HCT116 (cell line): ENCODE measurements at regions not wholly inside any gene's neighbourhood (a gene's known extent, or its start where the extent isn't known, plus 50 kb on each side); places are given as distances from the start of the nearest gene placed in this dataset.

Experiments
- ATAC-seq: fragments of 200-7000 bp; cut with Tn5 transposase; 2 replicates; pipeline ENCODE4 v1.9.1; 2020; ENCODE audit warnings: mild to moderate bottlenecking, moderate library complexity
- BruUV-seq: library from RNA; stranded (reverse); fragments of 400-500 nt; replicated peaks from 2 replicates; lab custom pipeline; 2021; lab: Mats Ljungman, UMichigan
- CTCF ChIA-PET: fragments of 300-600 bp; sonication (Branson Sonifier 250); formaldehyde crosslinking; loops from one replicate; lab custom pipeline; 2021; ENCODE audit warnings: antibody characterized with exemption; lab: Charles Lee
- POLR2A ChIA-PET: fragments of 300-600, 350-600 bp; sonication (Branson Sonifier 250); formaldehyde crosslinking; loops from one replicate; lab custom pipeline; 2021; ENCODE audit warnings: antibody characterized with exemption; lab: Charles Lee
- RAD21 ChIA-PET, 2 experiments: fragments of 300-600 bp; sonication (Branson Sonifier 250); formaldehyde crosslinking; loops; one replicate each; lab custom pipeline; 2023; ENCODE audit warnings: low total read pairs in 2 of 2; ENCODE audit not compliant: uncharacterized antibody in 2 of 2, unreplicated experiment in 2 of 2, low non-redundant PET in 1 of 2; lab: Charles Lee
- DNase-seq: peaks from one replicate; pipeline ENCODE4 v3.0.0-alpha.2; 2010; ENCODE audit warnings: low read depth, low spot score
- H2AFZ ChIP-seq: fragments of 200-600 bp; shearing (Covaris generic), sonication (generic); 2 replicates; pipeline ENCODE4 v1.6.1; 2017; ENCODE audit warnings: low read depth, mixed run types, mixed read lengths, antibody characterized with exemption, low read length; ENCODE audit not compliant: poor library complexity, severe bottlenecking
- H3K27ac ChIP-seq: 2 replicates; pipeline ENCODE4 v1.5.1; 2012; ENCODE audit warnings: low read depth, low read length
- H3K27me3 ChIP-seq: fragments of 200-600 bp; sonication (generic); 2 replicates; pipeline ENCODE4 v1.6.1; 2016; ENCODE audit warnings: mixed run types, low read length, mixed read lengths; ENCODE audit not compliant: insufficient read depth
- H3K36me3 ChIP-seq, 2 experiments: fragments of 200-500 bp in 1 of 2; fragments of 200-600 bp in 1 of 2; sonication (Bioruptor generic) in 1 of 2; sonication (generic) in 1 of 2; 2 replicates each; pipeline versions ENCODE4 v1.5.1 to v1.6.1; 2014 to 2016; ENCODE audit warnings: low read length in 2 of 2, inconsistent platforms in 1 of 2, mixed read lengths in 1 of 2, mixed run types in 1 of 2; ENCODE audit not compliant: insufficient read depth in 2 of 2, control insufficient read depth in 1 of 2
- H3K4me1 ChIP-seq, 2 experiments: fragments of 200-600 bp in 1 of 2; sonication (generic) in 1 of 2; 2 replicates each; pipeline versions ENCODE4 v1.5.1 to v1.6.1; 2012 to 2017; ENCODE audit warnings: low read length in 2 of 2, inconsistent platforms in 1 of 2, mild to moderate bottlenecking in 1 of 2, mixed read lengths in 1 of 2, mixed run types in 1 of 2, moderate library complexity in 1 of 2; ENCODE audit not compliant: insufficient read depth in 2 of 2, control insufficient read depth in 1 of 2
- H3K4me2 ChIP-seq: fragments of 200-600 bp; sonication (generic); 2 replicates; pipeline ENCODE4 v1.6.1; 2017; ENCODE audit warnings: mixed run types, low read length, mixed read lengths
- H3K4me3 ChIP-seq, 2 experiments: fragments of 200-600 bp in 1 of 2; sonication (generic) in 1 of 2; replicated peaks in 1 of 2; 2 replicates each; pipeline ENCODE4 v1.5.1; 2011 to 2016; ENCODE audit warnings: low read length in 2 of 2, control low read depth in 1 of 2, low read depth in 1 of 2, mild to moderate bottlenecking in 1 of 2, mixed read lengths in 1 of 2, mixed run types in 1 of 2
- H3K79me2 ChIP-seq: fragments of 200-600 bp; sonication (generic); 2 replicates; pipeline ENCODE4 v1.6.1; 2017; ENCODE audit warnings: mild to moderate bottlenecking, mixed run types, low read length, moderate library complexity, mixed read lengths; ENCODE audit not compliant: insufficient read depth
- H3K9ac ChIP-seq: fragments of 200-600 bp; sonication (generic); 2 replicates; pipeline ENCODE4 v1.6.1; 2016; ENCODE audit warnings: low read length, mixed read lengths
- H3K9me2 ChIP-seq: fragments of 200-600 bp; sonication (generic), shearing (Covaris generic); 2 replicates; pipeline ENCODE4 v1.6.1; 2017; ENCODE audit warnings: mixed run types, mild to moderate bottlenecking, moderate library complexity; ENCODE audit not compliant: insufficient read depth
- H3K9me3 ChIP-seq, 2 experiments: fragments of 200-500 bp in 1 of 2; fragments of 200-600 bp in 1 of 2; sonication (Bioruptor generic) in 1 of 2; sonication (generic) in 1 of 2; 2 replicates each; pipeline ENCODE4 v1.6.1; 2014 to 2017; ENCODE audit warnings: low read length in 2 of 2, mixed read lengths in 2 of 2, inconsistent platforms in 1 of 2, low read depth in 1 of 2, mild to moderate bottlenecking in 1 of 2, mixed run types in 1 of 2, moderate library complexity in 1 of 2; ENCODE audit not compliant: control insufficient read depth in 1 of 2, insufficient read depth in 1 of 2
- H4K20me1 ChIP-seq: fragments of 200-600 bp; sonication (generic), shearing (Covaris generic); 2 replicates; pipeline ENCODE4 v1.6.1; 2017; ENCODE audit warnings: mixed run types, mild to moderate bottlenecking, moderate library complexity; ENCODE audit not compliant: insufficient read depth
- CEBPB ChIP-seq: IDR thresholded peaks from 2 replicates; pipeline ENCODE4 v1.6.1; 2012; ENCODE audit warnings: low read depth
- EGR1 ChIP-seq: IDR thresholded peaks from 2 replicates; pipeline ENCODE4 v1.6.1; 2012; ENCODE audit warnings: low read depth
- ELF1 ChIP-seq: IDR thresholded peaks from 2 replicates; pipeline ENCODE4 v1.6.1; 2012; ENCODE audit warnings: low read depth, borderline replicate concordance
- EZH2 ChIP-seq: fragments of 200-600 bp; sonication (generic); IDR thresholded peaks from 2 replicates; pipeline ENCODE4 v1.6.1; 2017; ENCODE audit warnings: antibody characterized with exemption, mixed run types
- JUND ChIP-seq: IDR thresholded peaks from 2 replicates; pipeline ENCODE4 v1.6.1; 2012
- RAD21 ChIP-seq: IDR thresholded peaks from 2 replicates; pipeline ENCODE4 v1.6.1; 2012; ENCODE audit warnings: low read depth, mild to moderate bottlenecking
- SRF ChIP-seq: IDR thresholded peaks from 2 replicates; pipeline ENCODE4 v1.6.1; 2012; ENCODE audit warnings: low read depth
- TCF7L2 ChIP-seq: IDR thresholded peaks from 2 replicates; pipeline ENCODE4 v1.7.0; 2011; ENCODE audit warnings: borderline replicate concordance, inconsistent platforms; ENCODE audit not compliant: insufficient read depth, insufficient read length; ENCODE audit errors: extremely low read depth
- YY1 ChIP-seq: IDR thresholded peaks from 2 replicates; pipeline ENCODE4 v1.6.1; 2011; ENCODE audit warnings: low read length, low read depth, moderate library complexity, mild to moderate bottlenecking; ENCODE audit not compliant: insufficient replicate concordance; ENCODE audit errors: extremely low read depth
- ZFX ChIP-seq: fragments of 450-650 bp; IDR thresholded peaks from 2 replicates; pipeline ENCODE4 v1.6.1; 2017
- ZNF274 ChIP-seq: fragments of 200-500 bp; sonication (Bioruptor generic); IDR thresholded peaks from 2 replicates; pipeline ENCODE4 v1.6.1; 2014; ENCODE audit warnings: mild to moderate bottlenecking, low read depth, low read length, inconsistent platforms
- intact Hi-C: fragments of 100-400 bp; cut with micrococcal nuclease; formaldehyde crosslinking; loops from 2 replicates; pipeline ENCODE4 v1.10.0; 2022
- TF ChIP-seq, protein P1 (sequence below): IDR thresholded peaks from 2 replicates; pipeline ENCODE4 v1.6.1; 2012
- TF ChIP-seq, protein P2 (sequence below), 3 experiments: fragments of 200-600 bp in 1 of 3; sonication (generic) in 1 of 3; IDR thresholded peaks in 2 of 3; conservative IDR thresholded peaks in 1 of 3; 2 replicates each; pipeline ENCODE4 v1.5.1; 2012 to 2017; ENCODE audit warnings: low read depth in 2 of 3, low read length in 2 of 3, antibody characterized with exemption in 1 of 3, borderline replicate concordance in 1 of 3, control low read depth in 1 of 3, mild to moderate bottlenecking in 1 of 3, mixed read lengths in 1 of 3, mixed run types in 1 of 3, moderate library complexity in 1 of 3; ENCODE audit not compliant: insufficient read depth in 1 of 3

DNA sequence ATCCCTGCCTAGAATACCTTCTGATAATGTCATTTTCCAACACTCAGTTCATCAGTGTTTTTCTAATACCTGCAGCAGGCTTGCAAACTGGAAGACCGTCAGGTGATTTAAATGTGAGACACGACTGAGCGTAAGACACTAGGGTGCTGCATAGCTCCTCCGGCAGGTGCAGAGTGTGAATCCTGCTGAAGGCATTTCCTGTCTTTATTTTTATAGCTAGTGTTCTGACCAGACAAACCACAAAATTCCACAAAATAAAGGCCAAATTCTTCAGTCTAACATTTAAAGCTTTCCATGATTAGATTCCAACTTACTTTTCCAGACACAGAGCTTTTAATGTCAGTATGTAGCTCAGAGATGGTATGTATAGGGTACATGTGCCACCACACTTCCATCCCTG lies 70.7 kb downstream of the BBS10 start:
- ChIA-PET RAD21 (no interaction called here), POLR2A (no interaction called here), CTCF (no interaction called here)
- Histone ChIP-seq H4K20me1 (no peaks in the 10 kb centered on the region), H3K4me3 (no peak overlapping the region), H3K4me2 (no peak overlapping the region), H3K9me2 (no peaks in the 10 kb centered on the region), H2AFZ (no peak overlapping the region), H3K9ac (no peak overlapping the region), H3K4me1 (no peaks in the 10 kb centered on the region), H3K79me2 (no peaks in the 10 kb centered on the region), H3K27ac (no peak overlapping the region), H3K9me3 (no peaks in the 10 kb centered on the region), H3K36me3 (no peaks in the 10 kb centered on the region), H3K27me3 (no peaks in the 10 kb centered on the region)
- ATAC-seq (no peak), DNase-seq (no peak)
- intact Hi-C loops, result no loop called here
- no TSS peak for BruUV-seq
- TF ChIP-seq, protein P1, sequence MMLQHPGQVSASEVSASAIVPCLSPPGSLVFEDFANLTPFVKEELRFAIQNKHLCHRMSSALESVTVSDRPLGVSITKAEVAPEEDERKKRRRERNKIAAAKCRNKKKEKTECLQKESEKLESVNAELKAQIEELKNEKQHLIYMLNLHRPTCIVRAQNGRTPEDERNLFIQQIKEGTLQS, result no peak
- TF ChIP-seq JUND (no peak), CEBPB (no peak), EGR1 (no peak), SRF (no peak), RAD21 (no peak)

- H4K20me1 ChIP-seq, result no peaks in the 10 kb centered on the region
- H3K27me3 ChIP-seq, result no peaks in the 10 kb centered on the region
- H3K36me3 ChIP-seq, result no peaks in the 10 kb centered on the region
- no peaks in the 10 kb centered on the region for H3K79me2 ChIP-seq
- TF ChIP-seq, protein P2, sequence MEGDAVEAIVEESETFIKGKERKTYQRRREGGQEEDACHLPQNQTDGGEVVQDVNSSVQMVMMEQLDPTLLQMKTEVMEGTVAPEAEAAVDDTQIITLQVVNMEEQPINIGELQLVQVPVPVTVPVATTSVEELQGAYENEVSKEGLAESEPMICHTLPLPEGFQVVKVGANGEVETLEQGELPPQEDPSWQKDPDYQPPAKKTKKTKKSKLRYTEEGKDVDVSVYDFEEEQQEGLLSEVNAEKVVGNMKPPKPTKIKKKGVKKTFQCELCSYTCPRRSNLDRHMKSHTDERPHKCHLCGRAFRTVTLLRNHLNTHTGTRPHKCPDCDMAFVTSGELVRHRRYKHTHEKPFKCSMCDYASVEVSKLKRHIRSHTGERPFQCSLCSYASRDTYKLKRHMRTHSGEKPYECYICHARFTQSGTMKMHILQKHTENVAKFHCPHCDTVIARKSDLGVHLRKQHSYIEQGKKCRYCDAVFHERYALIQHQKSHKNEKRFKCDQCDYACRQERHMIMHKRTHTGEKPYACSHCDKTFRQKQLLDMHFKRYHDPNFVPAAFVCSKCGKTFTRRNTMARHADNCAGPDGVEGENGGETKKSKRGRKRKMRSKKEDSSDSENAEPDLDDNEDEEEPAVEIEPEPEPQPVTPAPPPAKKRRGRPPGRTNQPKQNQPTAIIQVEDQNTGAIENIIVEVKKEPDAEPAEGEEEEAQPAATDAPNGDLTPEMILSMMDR (IDR thresholded peaks at IDR 0.05 in 2 of 3, conservative IDR thresholded peaks at IDR 0.05 in 1 of 3; ENCODE audit: borderline replicate concordance in 1 of 3, insufficient read depth in 1 of 3, low read depth in 2 of 3, low read length in 2 of 3), result no peak
- TF ChIP-seq JUND (no peak), EZH2 (no peak), CEBPB (no peak), ELF1 (no peak), SRF (no peak), TCF7L2 (no peak), ZNF274 (no peak), YY1 (no peak), ZFX (no peak)
- TF ChIP-seq, protein P1, result no peak
- H3K9me2 ChIP-seq, result no peaks in the 10 kb centered on the region
- CTCF ChIA-PET, result no interaction called here
- no peak overlapping the region for H3K27ac ChIP-seq
- no peaks in the 10 kb centered on the region for H3K4me1 ChIP-seq
- no peak for ATAC-seq
- H2AFZ ChIP-seq, result no peak overlapping the region
- intact Hi-C loops, result no loop called here
- H3K9ac ChIP-seq, result no peak overlapping the region
- H3K4me2 ChIP-seq, result no peak overlapping the region
- BruUV-seq, result no TSS peak
- DNase-seq, result no peak
- RAD21 ChIA-PET, result no interaction called here
- POLR2A ChIA-PET, result no interaction called here
- H3K4me3 ChIP-seq, result no peak overlapping the region
- no peaks in the 10 kb centered on the region for H3K9me3 ChIP-seq
Observed at GRCh38 chr12:76276499-76277151, 71.6 kb downstream of the BBS10 start.
